Renal cortical epithelial cell (primary cell): ENCODE measurements at regions not wholly inside any gene's neighbourhood (a gene's known extent, or its start where the extent isn't known, plus 50 kb on each side); places are given as distances from the start of the nearest gene placed in this dataset.

Experiments
- DNase-seq: peaks from one replicate; pipeline ENCODE4 v3.0.0-alpha.2; 2011; ENCODE audit warnings: low read depth

GRCh38 chr5:28174691-28175090 is 1136.3 kb upstream of the CDH9 start:
- DNase-seq, result no peak

GRCh38 chr5:28165096-28165495 is 1126.7 kb upstream of the CDH9 start:
- DNase-seq, result peak; percentile 54

GRCh38 chr5:28164568-28164967 is 1126.2 kb upstream of the CDH9 start:
- DNase-seq, result no peak

- DNase-seq, result no peak
These were observed 1118.6 kb upstream of the CDH9 start for GRCh38 chr5:28156981-28157380.

- no peak for DNase-seq
These were observed 1105.1 kb upstream of the CDH9 start for GRCh38 chr5:28143519-28143918.

GRCh38 chr5:28132151-28132550 is 1093.8 kb upstream of the CDH9 start:
- peak; percentile 13 for DNase-seq

- DNase-seq, result no peak
These were observed 1079.3 kb upstream of the CDH9 start for GRCh38 chr5:28117691-28118090.

- DNase-seq, result no peak
These were observed 1078.9 kb upstream of the CDH9 start for GRCh38 chr5:28117273-28117672.

- DNase-seq, result no peak
These were observed 1072.4 kb upstream of the CDH9 start for GRCh38 chr5:28110781-28111180.

- DNase-seq, result no peak
These were observed 1065.7 kb upstream of the CDH9 start for GRCh38 chr5:28104080-28104479.

- DNase-seq, result no peak
These were observed 1045.7 kb upstream of the CDH9 start for GRCh38 chr5:28084069-28084468.

- no peak for DNase-seq
These were observed 1044.2 kb upstream of the CDH9 start for GRCh38 chr5:28082610-28083009.

- DNase-seq, result no peak
These were observed 1039.2 kb upstream of the CDH9 start for GRCh38 chr5:28077291-28078240.

- DNase-seq, result no peak
These were observed 1028.5 kb upstream of the CDH9 start for GRCh38 chr5:28066856-28067255.

GRCh38 chr5:28065656-28066055 is 1027.3 kb upstream of the CDH9 start:
- DNase-seq, result no peak

- no peak for DNase-seq
These were observed 1008.2 kb upstream of the CDH9 start for GRCh38 chr5:28046596-28046995.

- no peak for DNase-seq
These were observed 989.5 kb upstream of the CDH9 start for GRCh38 chr5:28027851-28028250.

- DNase-seq, result no peak
These were observed 978.8 kb upstream of the CDH9 start for GRCh38 chr5:28017178-28017577.

- peak; percentile 4 for DNase-seq
These were observed 976.4 kb upstream of the CDH9 start for GRCh38 chr5:28014779-28015178.

GRCh38 chr5:28012538-28012937 is 974.2 kb upstream of the CDH9 start:
- DNase-seq, result no peak

GRCh38 chr5:28009576-28009975 is 971.2 kb upstream of the CDH9 start:
- DNase-seq, result no peak

GRCh38 chr5:27996665-27997064 is 958.3 kb upstream of the CDH9 start:
- DNase-seq, result no peak

- DNase-seq, result no peak
These were observed 957.5 kb upstream of the CDH9 start for GRCh38 chr5:27995867-27996266.

- DNase-seq, result no peak
These were observed 939.9 kb upstream of the CDH9 start for GRCh38 chr5:27978322-27978721.
